ENCODE measurements at regions not wholly inside any gene's neighbourhood (a gene's known extent, or its start where the extent isn't known, plus 50 kb on each side); places are given as distances from the start of the nearest gene placed in this dataset.
"Not testable (repeated sequence)": the region's sequence is repeated elsewhere in the genome, so short reads cannot be mapped to it uniquely, and the experiment has no call there.

DNA sequence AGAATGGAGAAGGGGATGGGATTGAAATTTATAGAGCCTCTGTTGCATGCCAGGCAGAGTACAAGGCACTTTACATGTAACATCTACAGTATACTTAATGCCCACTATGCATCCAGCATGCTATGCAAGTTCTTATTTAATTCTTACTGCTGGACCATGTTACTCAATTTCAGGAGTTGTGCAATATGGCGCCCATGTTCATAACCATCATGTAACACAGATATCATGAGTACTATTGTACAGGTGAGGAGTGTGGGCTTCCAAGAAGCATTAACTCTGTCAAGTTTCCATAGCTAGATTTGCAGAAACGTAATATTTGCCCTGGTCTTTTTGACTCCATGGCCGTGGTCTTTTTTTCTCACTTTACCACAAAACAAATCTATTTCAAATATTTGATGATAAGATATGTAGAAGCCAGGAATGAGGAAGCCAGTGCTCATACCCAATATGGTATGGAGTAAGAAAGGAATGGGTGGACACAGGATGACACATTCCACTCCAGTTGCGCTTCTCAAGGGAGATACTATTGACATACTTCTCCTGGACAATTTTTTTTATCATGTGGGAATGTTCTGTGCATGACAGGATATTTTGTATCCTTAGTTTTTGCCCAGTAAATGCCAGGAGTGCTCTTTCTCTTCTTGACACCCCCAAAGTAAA, 191.8 kb downstream of the C12orf75 start:
- FAIRE-seq (no peak), DNase-seq (ENCODE audit: low spot score in 2 of 2) (no peak)

GRCh38 chr12:105523164-105524057, 192.9 kb downstream of the C12orf75 start:
- no peak for FAIRE-seq

GRCh38 chr12:105524961-105525360, 194.5 kb downstream of the C12orf75 start:
- FAIRE-seq, result no peak
- DNase-seq (ENCODE audit: low spot score in 2 of 2), result no peak

More at GRCh38 chr12:105523164-105524057, 192.9 kb downstream of the C12orf75 start:
- no peak for DNase-seq (ENCODE audit: low spot score in 2 of 2)

DNA sequence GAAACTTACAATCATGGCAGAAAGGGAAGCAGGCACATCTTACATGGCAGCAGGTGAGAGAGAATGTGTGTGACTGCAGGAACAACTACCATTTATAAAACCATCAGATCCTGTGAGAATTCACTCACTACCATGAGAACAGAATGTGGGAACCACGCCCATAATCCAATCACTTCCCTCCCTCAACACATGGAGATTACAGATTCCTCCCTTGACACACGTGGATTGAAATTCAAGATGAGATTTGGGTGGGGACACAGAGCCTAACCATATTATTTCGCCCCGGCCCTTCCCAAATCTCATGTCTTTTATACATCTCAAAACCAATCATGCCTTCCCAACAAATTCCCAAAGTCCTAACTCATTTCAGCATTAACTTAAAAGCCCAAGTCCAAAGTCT, 203.6 kb downstream of the C12orf75 start:
- DNase-seq (ENCODE audit: low spot score in 2 of 2) (no peak), FAIRE-seq (no peak)

- not testable (repeated sequence) for FAIRE-seq; DNase-seq (ENCODE audit: low spot score in 2 of 2)
Observed at GRCh38 chr12:105535033-105535432, 204.5 kb downstream of the C12orf75 start.

DNA sequence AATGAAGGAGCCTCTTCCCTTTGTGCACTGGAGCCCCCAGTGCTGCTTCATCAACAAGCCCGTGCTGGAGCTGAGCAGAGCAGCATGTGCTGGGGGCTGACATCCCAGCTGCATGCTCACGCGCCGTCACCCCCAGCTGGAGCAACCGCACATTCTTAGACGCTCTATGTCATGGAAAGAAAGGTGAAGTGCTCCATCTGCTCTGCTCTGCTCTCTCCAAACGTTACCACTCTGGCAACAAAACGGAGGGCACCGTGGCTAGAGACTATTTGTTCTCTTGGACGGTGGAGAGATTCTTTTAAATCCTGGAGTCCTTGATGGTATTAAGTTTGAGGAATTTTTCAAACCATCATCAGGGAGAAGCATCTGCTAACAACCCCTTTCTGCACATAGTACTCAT, 208.4 kb downstream of the C12orf75 start:
- no peak for DNase-seq (ENCODE audit: low spot score in 2 of 2)
- no peak for FAIRE-seq

- FAIRE-seq, result no peak
- no peak for DNase-seq (ENCODE audit: low spot score in 2 of 2)
Observed at GRCh38 chr12:105539735-105540134, 209.2 kb downstream of the C12orf75 start.

- FAIRE-seq (no peak), DNase-seq (ENCODE audit: low spot score in 2 of 2) (no peak)
Observed at GRCh38 chr12:105547786-105548185, 217.3 kb downstream of the C12orf75 start.

DNA sequence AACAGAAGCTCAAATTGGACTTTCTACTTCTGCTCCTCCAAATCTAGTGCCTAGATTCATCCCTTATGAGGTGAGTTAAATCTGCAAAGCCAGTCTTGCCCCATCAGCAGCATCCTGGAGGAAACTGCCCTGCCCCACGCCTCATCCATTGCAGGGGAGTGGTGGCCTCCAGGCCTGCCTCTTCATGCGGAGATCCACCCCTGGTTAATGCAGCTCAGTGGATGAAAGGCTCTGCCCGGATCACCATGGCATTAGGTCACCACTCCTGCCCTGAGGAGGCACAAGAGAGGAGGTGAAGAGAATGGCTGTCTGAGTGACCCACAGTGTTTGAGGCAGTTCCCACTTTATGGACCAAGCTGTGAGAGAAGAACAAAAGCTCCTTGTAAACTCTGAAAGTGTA, 218.1 kb downstream of the C12orf75 start:
- no peak for DNase-seq (ENCODE audit: low spot score in 2 of 2)
- no peak for FAIRE-seq

- no peak for FAIRE-seq
Observed at GRCh38 chr12:105552056-105552455, 221.6 kb downstream of the C12orf75 start.

DNA sequence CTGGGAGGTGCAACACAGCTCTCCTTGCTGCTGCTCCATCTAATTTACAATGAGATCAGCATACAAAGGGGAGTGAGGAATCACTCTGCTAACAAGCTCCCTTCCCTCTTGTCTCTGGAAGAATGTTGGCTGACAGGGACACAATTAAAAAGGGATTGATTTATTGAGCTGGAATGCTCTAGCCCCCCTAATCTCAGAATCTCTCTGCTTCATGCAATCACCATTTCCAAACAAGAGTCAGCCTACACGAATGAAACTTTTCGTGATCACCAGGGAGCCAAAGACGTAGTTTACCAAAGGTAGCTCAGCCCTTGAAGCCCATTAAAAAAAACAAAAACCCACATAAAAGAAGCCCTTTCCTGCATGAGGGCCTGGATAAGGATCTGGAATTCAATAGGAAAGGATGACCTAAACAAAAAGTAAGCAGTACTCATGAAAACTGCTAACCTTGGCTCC, 223.8 kb downstream of the C12orf75 start:
- DNase-seq (ENCODE audit: low spot score in 2 of 2) (no peak), FAIRE-seq (no peak)

More at GRCh38 chr12:105552056-105552455, 221.6 kb downstream of the C12orf75 start:
- DNase-seq (ENCODE audit: low spot score in 2 of 2), result no peak

DNA sequence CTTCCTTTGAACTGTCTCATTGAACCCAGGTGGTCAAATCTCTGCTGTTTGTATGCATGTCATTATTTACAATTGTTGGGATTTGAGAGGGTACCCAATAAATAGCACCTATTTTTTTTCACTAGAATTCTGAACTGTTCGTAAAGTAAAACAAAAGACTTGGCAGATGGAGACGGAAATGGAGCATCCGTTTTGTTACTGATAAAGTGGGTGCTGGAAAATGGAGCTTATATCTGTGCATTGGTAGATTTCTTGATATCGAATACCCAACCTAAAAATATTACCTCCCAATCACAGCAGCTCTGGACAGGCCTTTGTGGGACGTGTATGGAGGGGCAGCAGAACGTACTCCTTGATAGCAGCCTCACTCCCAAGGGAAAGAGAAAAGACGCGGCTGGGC, 224.4 kb downstream of the C12orf75 start:
- FAIRE-seq (no peak), DNase-seq (ENCODE audit: low spot score in 2 of 2) (no peak)

DNA sequence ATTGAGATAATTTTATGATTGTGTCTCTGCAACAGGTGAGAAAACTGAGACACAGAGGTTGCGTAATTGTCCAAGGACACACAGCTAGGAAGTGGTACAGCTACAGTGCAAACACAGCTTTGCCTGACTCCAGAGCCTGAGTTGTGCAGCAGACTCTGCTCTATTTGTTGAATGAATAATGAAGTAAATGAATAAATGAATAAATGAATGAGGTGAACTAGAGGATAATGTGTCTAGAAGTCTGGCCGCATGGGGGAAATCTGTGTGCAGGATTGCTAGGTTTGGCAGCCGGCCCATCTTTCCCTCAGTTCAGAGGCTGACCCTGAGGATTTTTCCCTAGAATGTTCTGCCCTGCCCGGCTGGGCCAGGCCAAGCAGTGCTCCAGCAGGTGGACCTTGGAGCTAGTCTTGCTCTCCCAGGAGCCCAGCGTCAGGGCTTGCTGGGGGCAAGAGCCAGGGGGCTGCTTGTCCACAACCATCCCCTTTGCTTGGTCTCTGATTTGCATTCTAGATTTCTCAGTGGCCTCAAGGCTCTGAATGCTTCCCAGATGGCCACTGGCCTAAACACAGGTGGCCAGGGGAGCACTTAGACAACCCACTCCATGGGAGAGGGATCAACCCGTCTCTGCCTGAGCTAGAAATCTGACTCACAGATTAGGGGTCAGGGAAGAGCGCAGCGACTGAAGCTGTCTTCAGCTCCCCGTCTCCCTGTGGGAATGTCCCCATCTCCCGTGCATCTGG, 225.2 kb downstream of the C12orf75 start:
- FAIRE-seq (no peak), DNase-seq (ENCODE audit: low spot score in 2 of 2) (no peak)

DNA sequence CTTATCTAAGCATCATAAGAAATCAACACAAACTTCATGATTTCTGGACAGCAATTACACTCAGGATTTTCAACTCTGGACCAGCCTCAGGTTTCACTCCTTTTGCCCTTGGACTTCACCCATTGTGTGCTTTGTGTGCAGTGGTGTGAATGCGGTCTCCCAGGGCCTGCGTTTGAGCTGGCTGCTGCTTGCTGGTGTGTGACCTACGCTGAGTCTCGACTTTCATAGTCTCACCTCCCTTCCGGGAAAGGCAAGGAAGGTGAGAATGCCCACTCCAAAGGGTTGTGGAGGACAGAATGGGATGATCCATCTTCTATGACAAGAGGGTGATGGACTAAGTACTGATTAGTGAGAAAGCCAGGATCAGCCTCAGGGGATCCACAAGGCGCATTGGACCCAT, 228.8 kb downstream of the C12orf75 start:
- FAIRE-seq (no peak), DNase-seq (ENCODE audit: low spot score in 2 of 2) (no peak)

GRCh38 chr12:105561546-105562198, 231.2 kb downstream of the C12orf75 start:
- DNase-seq (ENCODE audit: low spot score in 2 of 2) (no peak), FAIRE-seq (no peak)

DNA sequence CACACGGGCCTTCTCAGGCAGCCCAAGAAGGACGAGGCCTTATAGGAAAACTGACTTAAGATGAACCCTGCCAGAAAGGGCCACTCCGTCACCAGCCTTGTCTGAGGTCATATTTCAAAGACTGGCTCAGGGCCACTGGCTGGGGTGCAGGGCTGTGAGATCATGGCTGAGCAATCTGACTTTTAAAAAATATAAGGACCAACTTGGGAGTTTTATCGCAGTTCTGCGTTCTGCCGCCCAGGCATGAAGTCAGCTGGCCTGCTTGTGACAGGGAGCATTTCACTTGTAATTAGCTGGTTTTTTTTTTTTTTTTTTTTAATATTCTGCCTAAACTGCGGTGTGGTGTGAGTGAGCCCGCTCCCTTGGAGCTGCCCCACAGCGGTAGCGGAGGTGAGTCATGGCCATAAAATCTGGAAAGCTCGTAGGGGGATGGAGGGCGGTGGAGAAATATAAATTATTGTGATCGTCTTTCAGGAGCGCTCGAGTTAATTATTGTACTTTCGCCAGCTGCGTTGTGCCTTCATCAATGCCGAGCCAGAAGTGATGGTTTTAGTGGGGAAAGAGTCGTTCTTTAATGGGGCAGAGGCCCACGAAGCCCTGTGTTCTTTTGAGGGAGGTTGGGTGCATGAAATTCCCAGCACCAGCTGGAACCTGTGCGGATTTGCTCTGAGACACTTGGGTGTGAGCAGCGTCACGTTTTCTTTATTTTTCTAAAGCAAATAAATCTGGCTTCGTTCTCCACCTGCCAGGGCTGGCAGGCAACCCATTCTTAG, 231.9 kb downstream of the C12orf75 start:
- FAIRE-seq, result no peak

DNA sequence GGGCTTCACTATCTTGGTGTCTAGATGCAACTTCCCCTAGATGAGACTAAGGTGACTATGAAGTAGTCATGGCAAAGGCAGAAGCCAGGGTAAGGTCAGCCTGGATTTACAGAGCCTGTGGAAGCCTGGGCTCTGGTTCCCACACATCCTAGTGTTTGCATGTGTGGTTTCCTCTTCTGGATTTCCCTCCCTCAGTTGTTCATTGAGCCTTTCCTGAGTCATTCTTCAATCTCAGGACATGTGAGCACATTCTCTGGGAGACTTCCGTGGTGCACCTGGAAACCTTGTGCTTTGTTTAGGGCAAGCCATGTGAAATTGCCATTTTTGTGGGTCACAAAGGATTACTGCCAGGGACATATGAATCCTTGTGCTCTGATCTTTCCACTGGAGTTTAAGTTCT, 236.6 kb downstream of the C12orf75 start:
- DNase-seq (ENCODE audit: low spot score in 2 of 2) (no peak), FAIRE-seq (no peak)

More for the DNA sequence above, 231.9 kb downstream of the C12orf75 start:
- no peak for DNase-seq (ENCODE audit: low spot score in 2 of 2)

DNA sequence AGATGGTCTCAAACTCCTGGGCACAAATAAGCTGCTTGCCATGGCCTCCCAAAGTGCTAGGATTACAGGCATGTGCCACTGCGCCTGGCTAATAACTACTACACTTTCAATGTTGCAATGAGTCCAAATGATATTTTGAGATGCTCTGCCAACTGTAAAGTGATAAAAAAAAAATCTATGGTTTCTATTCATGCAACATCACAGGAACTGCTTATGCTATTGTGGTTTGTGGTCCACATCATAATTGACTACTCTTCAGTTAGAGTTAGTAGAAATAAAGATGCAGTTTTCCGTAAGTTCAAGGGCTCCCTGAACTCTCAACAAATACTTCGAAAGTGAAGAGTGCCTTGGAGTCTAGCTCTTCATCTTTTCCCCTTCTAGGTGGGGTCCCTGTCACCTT, 239.4 kb downstream of the C12orf75 start:
- DNase-seq (ENCODE audit: low spot score in 2 of 2), result no peak
- no peak for FAIRE-seq

DNA sequence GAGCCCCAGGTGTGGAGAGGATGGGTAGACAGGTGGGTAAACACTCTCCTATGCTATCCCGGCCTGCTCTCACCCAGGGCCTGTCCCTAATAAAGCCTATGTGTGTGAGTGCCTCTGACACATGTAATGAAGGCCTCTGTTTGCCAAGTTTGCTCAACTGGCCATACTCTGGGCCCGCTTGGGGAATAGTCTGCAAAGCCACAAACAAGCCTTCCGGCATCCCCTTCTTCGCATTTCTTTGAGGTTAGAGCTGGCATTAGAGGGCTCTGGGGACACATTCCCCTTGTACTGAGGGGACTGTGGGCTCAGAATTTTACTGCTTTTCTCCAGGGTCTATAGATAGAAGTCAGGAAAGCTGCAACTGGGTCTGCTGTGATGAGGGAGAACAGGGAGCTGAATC, 240.5 kb downstream of the C12orf75 start:
- FAIRE-seq (no peak), DNase-seq (ENCODE audit: low spot score in 2 of 2) (no peak)

GRCh38 chr12:105573574-105573973, 243.1 kb downstream of the C12orf75 start:
- FAIRE-seq (no peak), DNase-seq (ENCODE audit: low spot score in 2 of 2) (no peak)

Measured in frontal cortex (tissue), 3 donors.